ENCODE measurements at regions not wholly inside any gene's neighbourhood (a gene's known extent, or its start where the extent isn't known, plus 50 kb on each side); places are given as distances from the start of the nearest gene placed in this dataset.

DNA sequence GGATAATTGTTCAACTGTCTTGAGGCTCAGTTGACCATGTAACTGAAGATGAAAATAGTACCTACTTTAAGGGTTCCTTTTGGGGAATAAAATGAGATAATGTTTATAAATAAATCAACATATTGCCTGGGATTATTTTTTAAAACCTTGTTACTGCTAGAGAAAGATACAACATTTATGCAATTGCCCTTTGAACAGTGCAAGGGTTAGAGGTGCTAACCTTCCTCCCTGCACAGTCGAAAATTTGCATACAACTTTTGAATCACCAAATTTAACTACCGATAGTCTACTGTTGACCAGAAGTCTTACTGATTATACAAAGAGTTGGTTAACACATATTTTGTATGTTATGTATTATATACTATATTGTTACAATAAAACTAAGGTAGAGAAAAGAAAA lies 750.0 kb downstream of the EFNB2 start:
- H3K9me3 ChIP-seq (ENCODE audit: insufficient read depth in 2 of 2, low read depth in 1 of 2, low read length in 1 of 2): no peaks in the 10 kb centered on the region
- no peak overlapping the region for H2BK15ac ChIP-seq (ENCODE audit: low read length)
- no peak overlapping the region for H4K91ac ChIP-seq (replicated peaks; ENCODE audit: insufficient read length, low read length)
- H4K8ac ChIP-seq (ENCODE audit: extremely low read depth, insufficient read depth, low read length): no peak overlapping the region
- no peak overlapping the region for H3K4me3 ChIP-seq (ENCODE audit: extremely low read depth in 1 of 4, insufficient read depth in 2 of 4, low read depth in 3 of 4, low read length in 4 of 4)
- 93% methylated on average over 2 of the region's 2 CpGs; no CpG with 5 or more reads in 1 of the 2 experiments for WGBS, 2 experiments (ENCODE audit: extremely low coverage in 1 of 2, insufficient coverage in 1 of 2, insufficient read length in 1 of 2, insufficient replicate concordance in 2 of 2, low coverage in 1 of 2, low lambda C conversion rate in 2 of 2, missing lambda C conversion rate in 1 of 2)
- ChIA-PET POLR2A (ENCODE audit: partially characterized antibody) (no interaction called here), CTCF (ENCODE audit: partially characterized antibody) (no interaction called here)
- TF ChIP-seq BRCA1 (IDR thresholded peaks at IDR 0.05; ENCODE audit: low read depth, low read length): no peak
- no peak for TF ChIP-seq EZH2 (IDR thresholded peaks at IDR 0.05; ENCODE audit: low read depth, low read length, severe bottlenecking)
- TF ChIP-seq RXRA (IDR thresholded peaks at IDR 0.05; ENCODE audit: insufficient read depth, low read depth, low read length): no peak
- TF ChIP-seq BACH1 (IDR thresholded peaks at IDR 0.05; ENCODE audit: low read length): no peak
- TF ChIP-seq, protein P1, sequence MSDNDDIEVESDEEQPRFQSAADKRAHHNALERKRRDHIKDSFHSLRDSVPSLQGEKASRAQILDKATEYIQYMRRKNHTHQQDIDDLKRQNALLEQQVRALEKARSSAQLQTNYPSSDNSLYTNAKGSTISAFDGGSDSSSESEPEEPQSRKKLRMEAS (IDR thresholded peaks at IDR 0.05): no peak
- no peaks in the 10 kb centered on the region for H3K79me1 ChIP-seq (ENCODE audit: low read depth, low read length)
- FAIRE-seq (no peak), DNase-seq (ENCODE audit: low read depth in 1 of 2, low spot score in 2 of 2) (no peak)
- no peaks in the 10 kb centered on the region for H3K79me2 ChIP-seq (ENCODE audit: control insufficient read depth in 1 of 2, insufficient read depth in 2 of 2, low read length in 2 of 2)
- no peak overlapping the region for H2BK120ac ChIP-seq (replicated peaks; ENCODE audit: low read depth, low read length)
- H3K18ac ChIP-seq (ENCODE audit: extremely low read depth, low read length): no peak overlapping the region
- no peak overlapping the region for H3K27ac ChIP-seq (ENCODE audit: low read depth, low read length)
- no peak overlapping the region for H2BK20ac ChIP-seq (ENCODE audit: low read length)
- no peak overlapping the region for H3K14ac ChIP-seq (ENCODE audit: insufficient read length)
- no peak overlapping the region for H2BK5ac ChIP-seq (ENCODE audit: low read depth, low read length)
- no peak overlapping the region for H4K5ac ChIP-seq (ENCODE audit: insufficient read length, low read depth, low read length)
- no peak overlapping the region for H2AK5ac ChIP-seq (ENCODE audit: low read depth, low read length)
- no peaks in the 10 kb centered on the region for H4K20me1 ChIP-seq (replicated peaks in 1 of 2; ENCODE audit: control insufficient read depth in 1 of 2, insufficient read depth in 2 of 2, low read length in 2 of 2)
- H3K4ac ChIP-seq (replicated peaks; ENCODE audit: insufficient read length, low read depth, low read length): no peak overlapping the region
- no peaks in the 10 kb centered on the region for H3K4me1 ChIP-seq (replicated peaks in 1 of 4; ENCODE audit: control insufficient read depth in 3 of 4, insufficient read depth in 4 of 4, low read length in 3 of 4)
- no peaks in the 10 kb centered on the region for H3K36me3 ChIP-seq (ENCODE audit: control insufficient read depth in 2 of 4, insufficient read depth in 4 of 4, low read length in 3 of 4)
- H3K56ac ChIP-seq (replicated peaks; ENCODE audit: insufficient read length, low read depth, low read length): no peak overlapping the region
- no peak overlapping the region for H3K9ac ChIP-seq (replicated peaks in 1 of 4; ENCODE audit: extremely low read depth in 1 of 4, low read depth in 3 of 4, low read length in 3 of 4)
- no peaks in the 10 kb centered on the region for H3K23me2 ChIP-seq (ENCODE audit: low read depth, low read length)
- no peaks in the 10 kb centered on the region for H3K27me3 ChIP-seq (replicated peaks in 1 of 4; ENCODE audit: control insufficient read depth in 3 of 4, extremely low read depth in 1 of 4, insufficient read depth in 3 of 4, low read length in 3 of 4)
- no peak overlapping the region for H3K4me2 ChIP-seq (ENCODE audit: insufficient read depth in 1 of 2, low read depth in 2 of 2, low read length in 2 of 2)
- no peak overlapping the region for H2BK12ac ChIP-seq (ENCODE audit: low read depth, low read length)
- H3K23ac ChIP-seq (ENCODE audit: insufficient read length): no peak overlapping the region
- H2AFZ ChIP-seq (ENCODE audit: low read length): no peak overlapping the region
